A549 (cell line): ENCODE measurements at regions not wholly inside any gene's neighbourhood (a gene's known extent, or its start where the extent isn't known, plus 50 kb on each side); places are given as distances from the start of the nearest gene placed in this dataset.

Source experiments
- ATAC-seq, 2 experiments: fragments of 200-7000 bp in 1 of 2; fragments of >200 bp in 1 of 2; cut with Nextera tagmentation in 1 of 2; cut with Tn5 transposase in 1 of 2; 3 replicates each; pipeline versions ENCODE4 v1.8.0 to v1.9.1; 2018 to 2020; ENCODE audit warnings: mild to moderate bottlenecking in 1 of 2, moderate library complexity in 1 of 2
- CTCF ChIA-PET: fragments of 300-600 bp; sonication (Branson Sonifier 250); formaldehyde crosslinking; extraction: SDS; loops from one replicate; lab custom pipeline; 2021; ENCODE audit warnings: antibody characterized with exemption, inconsistent platforms; lab: Yijun Ruan, JAX
- POLR2A ChIA-PET: fragments of 350-600 bp; formaldehyde crosslinking; extraction: SDS; loops from one replicate; lab custom pipeline; 2021; ENCODE audit warnings: antibody characterized with exemption, inconsistent platforms; lab: Yijun Ruan, JAX
- DNase-seq, 2 experiments: peaks; one replicate each; pipeline versions ENCODE4 v3.0.0 to v3.0.0-alpha.2; 2011 to 2016; ENCODE audit warnings: low read depth in 1 of 2, low spot score in 1 of 2
- FAIRE-seq: peaks from 2 replicates; lab custom pipeline; 2011; peaks lifted over from hg19 to GRCh38; lab: Jason Lieb, UNC
- H3K27ac ChIP-seq, 2 experiments: fragments of >200 bp; sonication (Bioruptor Twin); formaldehyde crosslinking; 3 replicates each; pipeline ENCODE4 v1.5.1; 2016 to 2017
- H3K4me1 ChIP-seq: fragments of >200 bp; sonication (Bioruptor Twin); formaldehyde crosslinking; 3 replicates; pipeline ENCODE4 v1.6.1; 2016
- H3K4me2 ChIP-seq: fragments of >200 bp; sonication (Bioruptor Twin); formaldehyde crosslinking; 3 replicates; pipeline ENCODE4 v1.6.1; 2016
- H3K4me3 ChIP-seq: fragments of >200 bp; sonication (Bioruptor Twin); formaldehyde crosslinking; 3 replicates; pipeline ENCODE4 v1.5.1; 2016
- H3K9me3 ChIP-seq: fragments of >200 bp; sonication (Bioruptor Twin); formaldehyde crosslinking; 3 replicates; pipeline ENCODE4 v1.6.1; 2016
- ATOH8 ChIP-seq: fragments of 250-450 bp; sonication (Bioruptor Pico); IDR thresholded peaks from 2 replicates; pipeline ENCODE4 v1.5.0; 2020; ENCODE audit warnings: low read depth, mild to moderate bottlenecking, moderate library complexity
- CHD2 ChIP-seq: fragments of 150-350 bp; IDR thresholded peaks from 2 replicates; pipeline ENCODE4 v1.6.1; 2014; ENCODE audit warnings: low read length; ENCODE audit not compliant: partially characterized antibody
- ELK1 ChIP-seq: fragments of 150-350 bp; IDR thresholded peaks from 2 replicates; pipeline ENCODE4 v1.6.1; 2014; ENCODE audit warnings: low read depth, mild to moderate bottlenecking, low read length
- EP300 ChIP-seq, 2 experiments: fragments of >200 bp; sonication (Bioruptor Twin); formaldehyde crosslinking; IDR thresholded peaks; 2 replicates in 1 of 2; 3 replicates in 1 of 2; pipeline ENCODE4 v1.6.1; 2016 to 2017
- ESRRA ChIP-seq: fragments of 150-350 bp; IDR thresholded peaks from 2 replicates; pipeline ENCODE4 v1.6.1; 2014; ENCODE audit warnings: mild to moderate bottlenecking, low read length, borderline replicate concordance
- FOXS1 ChIP-seq: fragments of 250-450 bp; sonication (Bioruptor Pico); IDR thresholded peaks from 2 replicates; pipeline ENCODE4 v1.5.0; 2020; ENCODE audit warnings: mild to moderate bottlenecking, moderate library complexity
- HOXA7 ChIP-seq: fragments of 250-450 bp; sonication (Bioruptor Pico); IDR thresholded peaks from 2 replicates; pipeline ENCODE4 v1.5.0; 2020; ENCODE audit warnings: mild to moderate bottlenecking, moderate library complexity
- KDM1A ChIP-seq: fragments of 200-600 bp; sonication (generic); IDR thresholded peaks from 2 replicates; pipeline ENCODE4 v1.6.1; 2016; ENCODE audit warnings: low read depth, mild to moderate bottlenecking
- KDM5A ChIP-seq: fragments of 200-600 bp; sonication (generic); IDR thresholded peaks from 2 replicates; pipeline ENCODE4 v1.6.1; 2016; ENCODE audit warnings: antibody characterized with exemption, mild to moderate bottlenecking
- MAFK ChIP-seq: fragments of 450-650 bp; IDR thresholded peaks from 2 replicates; pipeline ENCODE4 v1.6.1; 2014; ENCODE audit not compliant: partially characterized antibody
- MAX ChIP-seq: IDR thresholded peaks from 2 replicates; pipeline ENCODE4 v1.6.1; 2012
- MAZ ChIP-seq: fragments of 150-350 bp; IDR thresholded peaks from 2 replicates; pipeline ENCODE4 v1.6.1; 2014; ENCODE audit warnings: antibody characterized with exemption, low read depth, low read length, borderline replicate concordance
- PBX3 ChIP-seq: IDR thresholded peaks from 2 replicates; pipeline ENCODE4 v1.6.1; 2012
- PHF8 ChIP-seq: fragments of 200-600 bp; sonication (generic); IDR thresholded peaks from 2 replicates; pipeline ENCODE4 v1.6.1; 2016; ENCODE audit warnings: low read depth, mild to moderate bottlenecking, antibody characterized with exemption, moderate library complexity, borderline replicate concordance
- RAD21 ChIP-seq, 2 experiments: fragments of >200 bp in 1 of 2; sonication (Bioruptor Twin) in 1 of 2; formaldehyde crosslinking in 1 of 2; IDR thresholded peaks in 1 of 2; conservative IDR thresholded peaks in 1 of 2; 2 replicates in 1 of 2; 3 replicates in 1 of 2; pipeline ENCODE4 v1.6.1; 2012 to 2018; ENCODE audit warnings: inconsistent platforms in 1 of 2
- RARB ChIP-seq: fragments of 250-450 bp; sonication (Bioruptor Pico); IDR thresholded peaks from 2 replicates; pipeline ENCODE4 v1.8.0; 2021; ENCODE audit warnings: mild to moderate bottlenecking, moderate library complexity
- REST ChIP-seq: fragments of 200-600 bp; sonication (generic); IDR thresholded peaks from 2 replicates; pipeline ENCODE4 v1.6.1; 2016; ENCODE audit warnings: antibody characterized with exemption, mild to moderate bottlenecking, moderate library complexity
- SMC3 ChIP-seq: fragments of >200 bp; sonication (Bioruptor Twin); formaldehyde crosslinking; IDR thresholded peaks from 3 replicates; pipeline ENCODE4 v1.6.1; 2018; ENCODE audit warnings: inconsistent platforms
- ZC3H11A ChIP-seq: fragments of 450-650 bp; IDR thresholded peaks from 2 replicates; pipeline ENCODE4 v1.6.1; 2014; ENCODE audit warnings: antibody characterized with exemption, mild to moderate bottlenecking
- WGBS: methylation state at CpG from one replicate; pipeline ENCODE4 v1.1.6; 2017; ENCODE audit errors: missing lambda C conversion rate; 5-methylcytosine and 5-hydroxymethylcytosine counted together

- no peaks in the 10 kb centered on the region; the same call in 2 of the 3 replicates for H3K9me3 ChIP-seq
- H3K4me3 ChIP-seq = no peak overlapping the region
- H3K4me2 ChIP-seq = no peak overlapping the region
- no peak for ATAC-seq
- no peak for DNase-seq
- TF ChIP-seq REST (no peak), FOXS1 (CRISPR knock-in tag) (no peak), MAZ (no peak), ATOH8 (no peak), MAFK (no peak), RAD21 (conservative IDR thresholded peaks at IDR 0.05 in 1 of 2, IDR thresholded peaks at IDR 0.05 in 1 of 2) (no peak)
- no peak for FAIRE-seq
- WGBS = 19% methylated on average over 7 of the region's 12 CpGs
- ChIA-PET POLR2A (no interaction called here), CTCF (interaction anchor here (1.6 kb wide), 1 partner anchor 165 kb away, joined by 4 read pairs; no protein-coding TSS in a partner anchor)
- H3K27ac ChIP-seq = no peak overlapping the region
- H3K4me1 ChIP-seq = no peaks in the 10 kb centered on the region
Observed at GRCh38 chr2:2709431-2709770, 378.3 kb upstream of the MYT1L start.

GRCh38 chr2:2708575-2709430, 377.7 kb upstream of the MYT1L start:
- no peak overlapping the region for H3K4me2 ChIP-seq
- no peak overlapping the region for H3K4me3 ChIP-seq
- ChIA-PET CTCF (interaction anchor here (1.6 kb wide), 1 partner anchor 164 kb away, joined by 4 read pairs; no protein-coding TSS in a partner anchor), POLR2A (no interaction called here)
- no peaks in the 10 kb centered on the region for H3K4me1 ChIP-seq
- DNase-seq (no peak), ATAC-seq (no peak; a peak in 1 of 6 replicates), FAIRE-seq (no peak)
- H3K27ac ChIP-seq = no peak overlapping the region
- WGBS = 45% methylated on average over 33 of the region's 37 CpGs
- no peaks in the 10 kb centered on the region; the same call in 2 of the 3 replicates for H3K9me3 ChIP-seq
- TF ChIP-seq KDM1A (no peak), ELK1 (no peak), RAD21 (conservative IDR thresholded peaks at IDR 0.05 in 1 of 2, IDR thresholded peaks at IDR 0.05 in 1 of 2) (no peak), MAX (no peak), ESRRA (no peak), RARB (no peak), ZC3H11A (no peak), KDM5A (no peak), CHD2 (no peak), EP300 (IDR thresholded peaks at IDR 0.05) (no peak), HOXA7 (CRISPR knock-in tag) (no peak), PHF8 (no peak), PBX3 (no peak), SMC3 (no peak)
